Fibroblast of skin of left biceps (primary cell): ENCODE measurements at regions not wholly inside any gene's neighbourhood (a gene's known extent, or its start where the extent isn't known, plus 50 kb on each side); places are given as distances from the start of the nearest gene placed in this dataset.
A peak's percentile ranks its signal among the peaks of the same experiment; 100 is the strongest.
"Not testable (repeated sequence)": the region's sequence is repeated elsewhere in the genome, so short reads cannot be mapped to it uniquely, and the experiment has no call there.

ENCODE experiments used
- DNase-seq, 2 experiments: peaks; one replicate each; pipeline ENCODE4 v3.0.0-alpha.2; 2013; ENCODE audit warnings: low read depth in 2 of 2

GRCh38 chr9:126056312-126057021 is 270.2 kb upstream of the MVB12B start:
- no peak for DNase-seq

- no peak for DNase-seq
Measured at GRCh38 chr9:126057121-126057825, 269.4 kb upstream of the MVB12B start.

DNA sequence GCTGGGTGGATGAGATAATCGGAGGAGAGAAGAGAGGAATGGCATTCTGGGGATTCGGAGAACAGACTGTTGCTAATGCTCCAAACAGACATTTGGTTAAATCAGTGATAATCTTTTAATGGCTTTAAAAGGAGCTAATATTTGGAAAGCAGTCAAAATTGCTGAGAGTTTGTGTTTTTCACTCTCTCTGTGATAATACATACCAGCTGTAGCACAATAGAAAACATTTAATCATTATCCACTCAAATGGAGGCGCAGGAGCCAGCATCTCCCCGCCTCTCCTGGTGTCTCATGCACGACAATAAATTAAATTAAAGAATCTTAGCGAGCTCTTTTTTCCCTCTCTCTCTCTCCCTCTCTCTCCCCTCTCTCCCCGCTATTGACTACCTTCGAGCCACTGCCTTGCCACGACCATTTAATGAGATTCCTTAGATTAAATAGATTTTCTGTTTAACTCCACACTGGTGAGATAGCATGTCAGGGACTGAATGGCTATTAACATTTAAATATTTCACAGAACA is 268.6 kb upstream of the MVB12B start:
- DNase-seq, result peak; percentile 15 to 36

- no peak for DNase-seq
Measured at GRCh38 chr9:126058591-126058990, 268.0 kb upstream of the MVB12B start.

- DNase-seq, result no peak
Measured at GRCh38 chr9:126061575-126061974, 265.1 kb upstream of the MVB12B start.

GRCh38 chr9:126062158-126062886 is 264.3 kb upstream of the MVB12B start:
- DNase-seq, result no peak

GRCh38 chr9:126063326-126063725 is 263.3 kb upstream of the MVB12B start:
- no peak for DNase-seq

DNA sequence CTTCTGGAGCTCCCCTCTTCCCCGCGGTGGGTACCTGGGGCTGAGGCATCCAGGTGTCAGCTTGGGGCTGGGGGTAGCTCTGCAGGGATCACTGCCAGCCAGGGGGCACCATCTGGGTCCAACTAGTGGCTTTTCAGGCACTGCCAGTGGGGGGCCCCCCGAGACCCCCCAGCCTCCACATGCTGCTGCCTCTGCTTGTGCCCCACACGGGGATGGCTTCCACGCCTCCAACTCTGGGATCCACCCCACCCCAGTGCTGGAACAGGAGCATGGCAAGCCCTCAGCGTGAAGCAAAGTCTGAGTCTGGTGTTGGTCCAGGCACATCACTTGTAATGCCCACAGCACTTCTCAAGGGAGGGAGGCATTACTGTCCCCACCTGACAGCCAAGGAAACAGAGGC is 260.5 kb upstream of the MVB12B start:
- DNase-seq, result no peak

- DNase-seq, result no peak
Measured at GRCh38 chr9:126067031-126067734, 259.4 kb upstream of the MVB12B start.

DNA sequence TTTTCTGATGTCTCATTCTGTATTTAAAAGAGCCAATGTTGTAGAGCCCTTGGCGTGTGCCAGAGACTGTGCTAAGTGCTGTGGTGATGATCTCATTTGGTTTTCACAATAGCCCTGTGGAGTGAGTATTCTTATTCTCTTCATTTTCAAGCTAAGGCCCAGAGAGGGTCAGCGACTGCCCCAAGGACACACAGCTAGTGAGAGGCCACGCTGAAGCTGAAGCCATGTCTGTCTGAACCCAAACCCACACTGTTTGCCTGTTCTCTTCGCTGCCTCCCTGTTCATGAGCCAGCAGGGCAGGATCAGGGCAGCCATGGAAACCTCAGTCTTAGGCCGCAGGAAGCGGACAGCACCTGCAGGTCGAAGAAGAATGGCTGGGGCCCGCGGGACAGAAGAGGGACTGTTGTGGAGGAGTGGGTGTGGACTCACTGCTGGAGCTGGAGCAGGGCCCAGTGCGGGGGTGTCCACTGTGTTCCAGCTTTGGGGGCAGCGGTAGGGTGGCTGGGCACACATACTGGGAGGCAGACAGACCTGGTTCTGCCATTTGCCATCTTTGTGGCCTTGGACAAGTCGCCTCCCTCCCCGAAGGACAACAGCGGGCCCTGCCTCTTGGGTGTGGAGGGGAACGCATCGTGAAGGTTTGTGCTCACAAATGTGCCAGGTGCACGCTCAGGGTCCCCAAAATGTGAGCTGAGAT is 257.9 kb upstream of the MVB12B start:
- DNase-seq, result no peak

DNA sequence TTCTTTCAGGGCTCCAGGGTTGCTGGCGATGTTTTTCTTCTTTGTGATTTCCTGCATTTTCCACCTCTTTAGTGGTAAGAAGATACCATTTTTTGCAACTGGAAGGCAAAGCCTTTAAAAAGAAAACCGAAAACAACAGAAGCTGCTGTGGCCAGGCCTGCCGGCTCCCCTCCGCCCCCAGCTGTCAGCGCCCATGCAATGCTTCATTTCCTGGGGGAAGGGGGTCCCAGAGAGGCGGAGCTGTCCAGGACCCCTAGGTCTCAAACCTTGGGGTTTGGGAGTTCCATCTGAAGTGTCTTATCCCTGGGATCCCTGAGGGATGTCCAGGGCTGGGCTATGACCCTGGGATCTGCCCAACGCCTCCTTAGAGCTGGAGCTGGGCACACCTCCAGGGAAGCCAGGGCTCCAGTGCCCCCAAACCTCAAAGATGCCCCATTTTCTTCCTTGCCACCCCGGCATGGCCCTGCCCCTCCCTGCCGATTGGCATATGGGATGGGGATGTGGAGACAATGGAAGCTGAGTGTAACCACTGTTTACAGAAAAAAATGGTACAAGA is 257.2 kb upstream of the MVB12B start:
- DNase-seq, result no peak

GRCh38 chr9:126070058-126070655 is 256.5 kb upstream of the MVB12B start:
- no peak for DNase-seq

- no peak for DNase-seq
Measured at GRCh38 chr9:126071076-126071750, 255.4 kb upstream of the MVB12B start.

GRCh38 chr9:126077656-126078055 is 249.0 kb upstream of the MVB12B start:
- not testable (repeated sequence) for DNase-seq

- no peak for DNase-seq
Measured at GRCh38 chr9:126080641-126081040, 246.0 kb upstream of the MVB12B start.

DNA sequence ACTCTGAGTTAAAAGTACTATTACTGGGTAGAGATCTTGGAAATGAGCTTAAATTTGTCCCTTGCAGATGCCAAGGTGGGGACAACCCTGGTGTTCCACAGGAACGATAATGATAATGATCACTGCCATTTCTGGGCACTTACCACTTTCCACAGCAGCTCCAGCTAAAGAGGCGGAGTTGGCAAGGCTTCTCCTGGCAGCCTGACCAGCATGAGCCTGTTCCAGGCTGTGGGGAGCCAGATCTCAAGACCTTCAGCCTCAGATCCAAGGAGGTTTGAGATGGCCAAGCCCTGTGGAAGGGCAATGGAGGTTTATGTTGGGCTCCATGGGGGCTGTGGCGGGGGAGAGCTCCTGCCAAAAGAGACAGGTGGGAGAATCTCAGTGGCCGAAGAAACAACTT is 244.9 kb upstream of the MVB12B start:
- DNase-seq, result no peak

GRCh38 chr9:126084008-126084407 is 242.6 kb upstream of the MVB12B start:
- no peak for DNase-seq

DNA sequence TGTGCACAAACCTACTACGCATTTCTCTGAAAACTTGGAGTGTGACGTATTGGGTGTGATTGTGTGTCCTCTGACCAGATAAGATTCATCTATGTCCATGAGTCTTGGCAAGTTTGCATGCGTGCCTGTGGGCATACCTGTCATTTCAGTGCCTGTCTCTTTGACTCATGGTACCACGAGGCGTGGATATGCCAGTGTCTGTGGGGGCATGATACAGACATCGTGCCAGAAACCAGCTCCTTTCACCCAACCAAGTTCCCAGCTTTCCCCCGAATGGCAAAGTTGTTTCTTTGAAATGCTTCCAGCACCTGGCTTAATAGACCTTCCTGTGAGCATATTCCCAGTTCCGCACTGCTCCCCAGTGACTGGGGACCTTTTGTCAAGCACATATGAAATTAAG is 241.9 kb upstream of the MVB12B start:
- no peak for DNase-seq

GRCh38 chr9:126085170-126085569 is 241.5 kb upstream of the MVB12B start:
- no peak for DNase-seq

GRCh38 chr9:126088336-126088735 is 238.3 kb upstream of the MVB12B start:
- no peak for DNase-seq
